ENCODE measurements at regions not wholly inside any gene's neighbourhood (a gene's known extent, or its start where the extent isn't known, plus 50 kb on each side); places are given as distances from the start of the nearest gene placed in this dataset.

- no peak for DNase-seq (ENCODE audit: low read depth)
These were observed 149.8 kb downstream of the VEGFA start for GRCh38 chr6:43919774-43920173.

- peak; percentile 45 for DNase-seq (ENCODE audit: low read depth)
These were observed 147.9 kb downstream of the VEGFA start for GRCh38 chr6:43917878-43918382.

- DNase-seq (ENCODE audit: low read depth) = peak; percentile 39
These were observed 147.2 kb downstream of the VEGFA start for GRCh38 chr6:43916924-43917877.

- no peak for DNase-seq (ENCODE audit: low read depth)
These were observed 146.2 kb downstream of the VEGFA start for GRCh38 chr6:43915986-43916923.

- DNase-seq (ENCODE audit: low read depth) = no peak
These were observed 145.3 kb downstream of the VEGFA start for GRCh38 chr6:43915208-43915869.

GRCh38 chr6:43914272-43915147, 144.5 kb downstream of the VEGFA start:
- no peak for DNase-seq (ENCODE audit: low read depth)

GRCh38 chr6:43913375-43914271, 143.6 kb downstream of the VEGFA start:
- no peak for DNase-seq (ENCODE audit: low read depth)

- no peak for DNase-seq (ENCODE audit: low read depth)
These were observed 142.8 kb downstream of the VEGFA start for GRCh38 chr6:43912598-43913371.

- DNase-seq (ENCODE audit: low read depth) = no peak
These were observed 142.1 kb downstream of the VEGFA start for GRCh38 chr6:43912116-43912577.

- DNase-seq (ENCODE audit: low read depth) = peak; percentile 41
These were observed 141.5 kb downstream of the VEGFA start for GRCh38 chr6:43911354-43912115.

- peak; percentile 80 for DNase-seq (ENCODE audit: low read depth)
These were observed 140.8 kb downstream of the VEGFA start for GRCh38 chr6:43910638-43911353.

GRCh38 chr6:43910149-43910637, 140.2 kb downstream of the VEGFA start:
- DNase-seq (ENCODE audit: low read depth) = no peak

- DNase-seq (ENCODE audit: low read depth) = no peak
These were observed 139.6 kb downstream of the VEGFA start for GRCh38 chr6:43909474-43910148.

GRCh38 chr6:43907789-43908472, 137.9 kb downstream of the VEGFA start:
- DNase-seq (ENCODE audit: low read depth) = no peak

GRCh38 chr6:43907312-43907711, 137.3 kb downstream of the VEGFA start:
- DNase-seq (ENCODE audit: low read depth) = no peak
